Activated CD4-positive, alpha-beta T cell treated with anti-CD3 and anti-CD28 coated beads, Interleukin-2, amount 50 U/mL, for 4 hours (primary cell): ENCODE measurements at regions not wholly inside any gene's neighbourhood (a gene's known extent, or its start where the extent isn't known, plus 50 kb on each side); places are given as distances from the start of the nearest gene placed in this dataset.

Experiments used
- DNase-seq, 2 experiments: peaks; one replicate each; pipeline ENCODE4 v3.0.0-alpha.2; 2020

GRCh38 chrY:15415165-15415564 lies 890.8 kb downstream of the NLGN4Y start:
- no peak for DNase-seq

DNA sequence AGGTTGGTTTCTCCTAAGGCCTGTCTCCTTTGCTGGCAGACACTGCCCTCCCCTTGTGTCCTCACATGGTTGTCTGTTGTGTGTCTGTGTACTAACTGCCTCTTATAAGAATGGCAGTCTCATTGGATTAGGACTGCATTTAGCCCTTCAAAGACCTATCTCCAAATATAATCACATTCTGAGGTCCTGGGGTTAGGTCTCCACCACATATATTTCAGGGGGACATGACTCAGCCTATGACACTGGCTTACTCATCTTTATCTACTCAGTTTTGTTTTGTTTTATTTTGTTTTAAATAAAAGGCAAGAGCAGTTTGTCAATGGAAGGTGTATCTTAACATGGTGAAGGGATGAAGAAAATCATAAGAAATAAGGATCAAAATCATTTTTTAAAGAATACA lies 894.3 kb downstream of the NLGN4Y start:
- no peak for DNase-seq

DNA sequence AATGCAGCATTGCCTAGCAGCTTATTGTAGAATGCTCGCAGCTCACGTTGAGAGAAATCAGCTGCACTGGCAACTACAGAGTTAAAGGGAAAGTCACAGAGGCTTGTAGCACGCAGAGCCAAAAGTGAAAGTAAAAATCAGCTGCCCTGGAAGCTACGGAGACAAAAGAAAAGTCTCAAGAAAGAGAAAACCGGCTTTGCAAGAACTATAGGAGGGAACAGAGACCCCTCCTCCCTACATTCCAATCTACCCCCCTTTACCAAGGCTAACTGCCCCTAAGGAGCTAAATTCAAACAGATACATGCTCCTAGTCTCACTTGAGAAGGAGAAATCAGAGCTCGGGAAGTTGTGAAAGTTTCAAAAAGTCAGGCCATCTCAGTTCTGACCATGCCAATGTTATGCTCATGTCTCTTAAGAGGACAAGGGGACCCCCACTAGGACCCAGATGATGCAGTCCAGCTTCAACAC lies 900.4 kb downstream of the NLGN4Y start:
- peak in 1 of 2 experiments; percentile 0 for DNase-seq

- DNase-seq: no peak
Measured at GRCh38 chrY:15440021-15440695, 915.8 kb downstream of the NLGN4Y start.

DNA sequence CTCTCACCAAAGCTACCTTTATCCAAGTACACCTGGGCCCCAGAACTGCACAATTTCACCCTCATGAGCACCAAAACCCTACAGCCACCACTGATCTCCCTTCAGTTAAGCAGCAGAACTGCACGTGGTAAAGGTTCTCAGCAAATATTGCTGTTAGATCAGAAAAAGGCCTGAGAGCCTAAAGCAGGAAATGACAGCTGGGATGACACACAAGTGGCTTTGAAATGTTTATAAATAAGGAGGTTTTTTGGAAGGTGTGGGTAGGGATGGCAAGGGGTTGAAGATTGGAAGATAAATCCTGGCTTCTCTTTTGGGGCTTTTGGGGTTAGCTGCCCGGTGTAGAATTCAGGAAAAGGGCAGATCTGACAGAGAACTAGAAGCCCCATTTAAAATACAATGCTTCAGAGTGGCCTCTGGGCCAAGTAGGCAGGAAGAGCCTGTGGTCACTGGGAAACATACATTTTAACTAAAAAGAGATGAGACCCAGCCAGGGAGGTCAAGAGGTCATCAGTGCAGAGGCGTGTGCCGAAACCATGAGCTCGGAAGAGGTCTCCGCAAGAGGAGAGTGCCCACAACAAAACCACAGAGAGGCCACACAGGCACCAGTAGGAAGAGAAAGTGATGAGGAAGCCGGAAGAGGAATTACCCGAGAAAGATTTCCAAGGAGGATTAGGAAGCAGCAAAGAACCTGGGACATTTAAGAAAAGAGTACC lies 916.5 kb downstream of the NLGN4Y start:
- DNase-seq: no peak

DNA sequence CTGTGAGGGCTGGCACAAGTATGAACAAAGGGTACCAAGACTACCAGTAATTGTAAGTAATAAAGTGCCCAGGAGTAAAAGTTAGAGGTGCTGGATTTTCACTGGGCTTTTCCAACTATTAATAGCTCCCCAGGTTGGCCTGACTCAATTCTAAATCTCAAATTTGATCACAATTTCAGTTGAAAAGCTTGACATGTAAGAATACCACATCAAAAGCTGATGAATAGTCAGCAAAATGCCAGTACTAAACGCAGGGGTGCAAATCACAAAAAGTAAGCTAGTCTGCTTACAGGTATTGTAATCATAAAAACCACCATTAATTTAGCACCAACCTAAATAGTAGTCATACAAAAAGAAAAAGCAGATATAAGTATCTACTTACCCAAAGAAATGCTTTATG lies 917.5 kb downstream of the NLGN4Y start:
- DNase-seq: no peak

- DNase-seq: no peak
Measured at GRCh38 chrY:15445871-15446270, 921.5 kb downstream of the NLGN4Y start.

GRCh38 chrY:15446861-15447260 lies 922.5 kb downstream of the NLGN4Y start:
- no peak for DNase-seq

DNA sequence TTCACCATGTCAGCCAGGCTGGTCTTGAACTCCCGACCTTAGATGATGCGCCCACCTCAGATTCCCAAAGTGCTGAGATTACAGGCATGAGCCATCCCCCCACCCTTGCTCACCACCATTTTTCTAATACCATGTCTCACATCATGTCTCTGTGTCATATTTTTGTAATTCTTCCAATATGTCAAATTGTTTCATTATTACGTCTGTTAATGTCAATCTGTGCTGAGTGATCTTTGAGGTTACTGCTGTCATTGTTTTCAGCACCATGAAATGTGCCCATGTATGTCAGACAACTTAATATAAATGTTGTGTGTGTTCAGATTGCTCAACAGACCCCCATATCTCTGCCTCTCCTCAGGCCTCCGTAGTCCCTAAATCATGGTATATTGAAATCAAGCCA lies 923.6 kb downstream of the NLGN4Y start:
- DNase-seq: no peak

DNA sequence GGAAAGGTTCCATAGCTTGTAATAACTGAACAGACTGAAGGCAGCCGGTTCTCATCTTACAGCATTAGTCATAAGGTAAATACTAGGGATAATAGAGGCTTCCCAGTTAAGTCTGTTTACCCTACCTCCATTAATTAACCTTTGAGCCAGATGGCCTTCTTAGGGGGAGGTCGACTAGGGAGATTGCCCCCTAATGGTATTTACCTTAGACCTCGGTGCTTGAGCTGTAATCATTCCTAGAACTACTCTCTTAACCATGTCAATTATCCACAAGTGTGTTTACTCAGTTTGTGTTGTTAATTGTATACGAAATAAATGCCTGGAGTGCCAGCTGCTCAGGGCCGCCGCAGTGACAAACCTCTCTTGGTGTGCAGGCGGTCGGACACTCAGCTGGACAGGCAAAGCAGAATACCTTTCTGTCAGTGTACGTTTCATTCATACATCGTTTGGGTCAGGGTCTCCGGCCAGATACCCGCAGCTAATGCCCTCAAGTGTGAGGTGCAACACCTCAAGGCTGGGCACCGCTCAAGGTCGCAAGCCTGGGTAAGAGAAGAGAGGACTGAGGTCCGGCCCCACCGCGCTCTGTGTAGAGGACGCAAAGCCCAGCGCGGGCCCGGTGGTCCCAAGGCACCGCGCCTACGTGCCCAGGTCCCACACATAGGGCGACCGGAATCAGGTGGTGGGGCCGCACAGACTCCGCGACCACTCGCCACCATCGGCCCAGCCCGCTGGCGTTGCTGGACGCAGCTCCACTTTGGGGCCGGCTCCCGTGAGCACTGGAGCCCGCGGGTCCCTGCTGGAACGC lies 931.0 kb downstream of the NLGN4Y start:
- DNase-seq: no peak

DNA sequence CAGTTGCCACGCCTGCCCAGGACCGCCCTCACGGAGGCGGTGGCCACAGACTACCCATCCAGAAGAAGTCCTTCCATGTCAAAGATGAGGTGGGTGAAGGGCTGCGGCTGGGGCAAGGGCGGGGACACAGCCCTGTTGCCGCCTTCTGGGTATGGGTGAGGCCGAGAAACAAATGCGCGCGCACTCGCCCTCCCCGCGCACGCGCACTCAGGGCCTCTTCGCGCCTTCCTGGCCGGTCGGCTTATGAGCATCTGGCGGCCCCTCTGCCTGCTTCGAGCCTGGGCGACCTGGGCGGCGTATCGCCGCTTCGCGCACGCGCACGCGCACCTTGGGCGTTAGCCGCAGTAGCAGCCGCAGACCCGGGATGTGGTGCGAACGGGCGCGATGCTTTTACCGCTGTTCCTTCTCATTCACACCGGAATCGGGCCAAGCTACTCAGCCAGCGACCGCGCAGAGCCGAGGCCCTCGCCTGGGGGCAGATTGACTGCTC lies 931.7 kb downstream of the NLGN4Y start:
- peak; percentile 49 to 52 for DNase-seq

- DNase-seq: no peak
Measured at GRCh38 chrY:15456491-15456890, 932.2 kb downstream of the NLGN4Y start.

- no peak for DNase-seq
Measured at GRCh38 chrY:15457682-15458081, 933.4 kb downstream of the NLGN4Y start.

DNA sequence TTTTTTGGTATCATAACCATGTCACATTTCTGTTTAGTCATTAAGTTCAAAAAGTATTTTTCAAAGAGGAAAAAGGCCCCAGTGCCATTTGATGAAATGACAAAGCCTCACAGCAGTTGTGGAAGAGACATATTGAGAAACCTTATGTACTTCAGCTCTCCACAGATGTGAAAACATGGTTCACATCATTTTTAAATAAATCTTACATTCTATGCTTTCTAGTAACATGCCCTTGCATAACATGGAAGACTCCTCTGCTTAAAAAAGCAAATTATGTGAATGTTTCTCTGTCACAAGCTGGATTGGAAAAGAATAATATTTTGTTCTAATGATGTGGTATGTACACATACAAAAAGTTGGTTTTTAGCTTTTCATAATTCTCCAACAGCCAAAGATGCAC lies 934.1 kb downstream of the NLGN4Y start:
- no peak for DNase-seq

DNA sequence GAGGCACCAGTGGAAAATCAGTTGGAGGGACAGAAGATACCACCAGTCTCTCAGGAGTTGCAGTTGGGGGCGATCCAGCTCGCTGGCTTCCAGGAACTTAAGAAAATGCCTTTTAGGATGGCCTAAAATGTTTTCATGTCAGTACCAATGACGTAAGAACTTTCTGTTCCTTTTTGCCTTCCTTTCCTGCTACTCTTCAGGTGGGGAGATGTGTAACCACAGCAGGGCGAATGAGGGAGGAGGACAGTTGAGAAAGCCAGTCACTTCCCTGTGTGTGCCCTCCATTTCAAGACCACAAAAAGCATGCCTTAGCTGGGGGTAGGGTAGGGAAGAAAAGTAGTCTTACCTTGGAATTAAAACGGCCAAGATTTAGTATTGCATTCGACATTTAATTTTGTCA lies 941.6 kb downstream of the NLGN4Y start:
- DNase-seq: no peak

DNA sequence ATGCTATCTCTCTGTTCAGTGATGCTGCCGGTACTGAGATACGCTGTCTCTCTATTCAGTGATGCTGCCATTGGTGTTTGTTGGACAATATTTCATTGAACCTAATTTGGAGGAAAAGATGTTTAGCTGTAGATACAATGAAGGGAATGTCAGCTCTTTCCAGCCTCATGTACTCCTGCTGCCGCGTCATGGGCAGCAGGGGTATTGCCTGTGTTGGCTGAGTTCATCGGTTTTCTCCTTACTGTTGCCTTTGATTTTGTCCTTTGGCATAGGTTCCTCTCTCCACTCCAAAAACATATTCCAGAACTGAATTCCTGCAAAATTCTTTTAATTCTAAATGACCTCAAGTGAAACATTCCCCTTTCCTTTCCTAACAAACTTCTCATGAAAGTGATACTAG lies 942.6 kb downstream of the NLGN4Y start:
- no peak for DNase-seq

GRCh38 chrY:15468091-15468490 lies 943.8 kb downstream of the NLGN4Y start:
- no peak for DNase-seq

GRCh38 chrY:15471371-15471770 lies 947.0 kb downstream of the NLGN4Y start:
- DNase-seq: no peak

GRCh38 chrY:15478348-15478963 lies 954.1 kb downstream of the NLGN4Y start:
- no peak for DNase-seq

DNA sequence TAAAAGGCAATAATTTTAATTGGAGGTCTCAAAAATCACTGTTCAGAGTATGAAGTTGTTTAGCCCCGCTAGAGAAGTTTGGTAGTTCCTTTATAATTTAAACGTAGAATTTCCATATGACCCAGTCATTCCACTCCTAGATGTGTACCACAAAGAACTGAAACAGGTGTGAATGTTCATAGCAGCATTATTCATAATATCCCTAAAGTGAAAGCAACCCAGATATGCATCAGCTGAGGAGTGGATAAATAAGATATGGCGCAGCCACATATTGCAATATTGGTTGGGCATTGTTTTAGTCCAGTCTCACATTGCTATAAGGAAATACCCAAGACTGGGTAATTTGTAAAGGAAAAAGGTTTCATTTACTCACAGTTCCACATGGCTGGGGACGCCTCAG lies 976.2 kb downstream of the NLGN4Y start:
- DNase-seq: no peak

DNA sequence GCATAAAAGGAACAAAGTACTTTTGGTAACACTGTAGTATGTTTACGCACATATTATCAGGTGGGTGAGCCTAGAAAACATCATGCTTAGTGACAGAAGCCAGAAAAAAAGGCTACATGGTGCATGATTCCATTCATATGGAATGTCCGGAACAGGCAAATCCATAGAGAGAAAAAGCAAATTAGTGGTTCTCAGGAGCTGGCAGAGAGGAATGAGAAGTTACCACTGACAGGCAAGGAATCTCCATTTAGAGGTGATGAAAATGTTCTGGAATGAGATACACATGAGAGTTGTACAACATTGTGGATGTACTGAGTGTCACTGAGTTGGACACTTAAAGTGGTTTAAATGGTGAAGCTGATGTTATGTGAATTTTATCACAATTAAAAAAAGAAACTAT lies 976.9 kb downstream of the NLGN4Y start:
- no peak for DNase-seq

DNA sequence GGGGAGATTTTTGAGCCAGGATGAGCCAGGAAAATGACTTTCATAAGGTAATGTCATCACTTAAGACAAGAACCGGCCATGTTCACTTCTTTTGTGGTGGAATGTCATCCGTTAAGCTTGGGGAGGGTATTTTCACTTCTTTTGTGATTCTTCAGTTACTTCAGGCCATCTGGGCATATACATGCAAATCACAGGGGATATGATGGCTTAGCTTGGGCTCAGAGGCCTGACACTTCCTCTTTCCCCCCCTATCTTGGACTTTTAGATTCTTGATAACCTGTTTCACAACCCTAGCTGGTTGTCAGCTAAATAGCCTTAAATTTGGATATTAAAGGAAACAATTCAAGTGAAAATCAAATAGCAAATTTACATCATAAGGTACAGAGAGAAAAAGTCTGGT lies 986.0 kb downstream of the NLGN4Y start:
- DNase-seq: no peak

DNA sequence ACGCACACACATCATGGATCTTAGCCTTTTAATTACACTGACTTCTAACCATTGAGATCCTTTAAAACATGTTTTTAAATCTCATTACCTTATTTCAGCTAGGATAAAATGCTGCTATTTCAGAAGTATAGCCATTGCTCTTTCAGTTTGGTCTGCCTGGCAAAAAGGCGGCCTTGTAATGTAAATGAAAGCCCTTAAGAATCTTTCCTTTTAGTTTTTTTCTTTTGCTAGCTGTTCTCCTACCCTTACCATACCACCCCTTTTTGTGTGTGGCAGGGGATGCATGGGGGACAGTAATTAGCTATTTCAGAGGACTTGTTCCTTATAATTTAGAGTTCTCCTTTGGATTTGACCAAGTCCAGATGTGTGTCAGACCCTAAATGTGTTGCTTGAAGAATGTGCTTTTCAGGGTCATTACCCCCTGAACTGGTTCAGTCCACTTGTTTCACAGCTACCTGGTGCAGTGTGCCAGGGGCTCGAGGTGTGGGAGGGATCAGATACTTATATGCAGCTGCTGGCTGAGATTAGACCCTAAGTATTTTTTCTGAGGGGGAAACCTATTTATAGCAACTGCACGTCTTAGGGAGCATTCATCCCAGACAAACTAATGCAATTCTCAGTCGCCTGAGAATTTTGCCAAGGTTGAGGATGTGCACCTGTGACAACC lies 986.8 kb downstream of the NLGN4Y start:
- no peak for DNase-seq
